WTC11 (cell line): ENCODE measurements at regions not wholly inside any gene's neighbourhood (a gene's known extent, or its start where the extent isn't known, plus 50 kb on each side); places are given as distances from the start of the nearest gene placed in this dataset.

Experiments
- ATAC-seq: fragments of 200-7000 bp; cut with Tn5 transposase; 2 replicates; pipeline ENCODE4 v1.10.0; 2021; ENCODE audit warnings: mild to moderate bottlenecking, moderate library complexity
- CTCF ChIA-PET: fragments of 300-600 bp; sonication (Branson Sonifier 250); formaldehyde crosslinking; loops from one replicate; lab custom pipeline; 2021; ENCODE audit warnings: antibody characterized with exemption; lab: Charles Lee
- POLR2A ChIA-PET: fragments of 350-600 bp; sonication (Branson Sonifier 250); formaldehyde crosslinking; loops from one replicate; lab custom pipeline; 2021; ENCODE audit warnings: antibody characterized with exemption; lab: Charles Lee
- DNase-seq: peaks from one replicate; pipeline ENCODE4 v3.0.0; 2021; ENCODE audit warnings: low spot score
- H3K27ac Mint-ChIP-seq: 2 replicates; pipeline ENCODE4 v1.8.0; 2021; ENCODE audit warnings: mixed read lengths
- H3K27me3 Mint-ChIP-seq: 2 replicates; pipeline ENCODE4 v1.8.0; 2021; ENCODE audit warnings: low read depth, mild to moderate bottlenecking, moderate library complexity, mixed read lengths
- H3K36me3 Mint-ChIP-seq: 2 replicates; pipeline ENCODE4 v1.8.0; 2021; ENCODE audit warnings: mixed read lengths
- H3K4me1 Mint-ChIP-seq: 2 replicates; pipeline ENCODE4 v1.8.0; 2022; ENCODE audit warnings: mixed read lengths
- H3K4me3 Mint-ChIP-seq: 2 replicates; pipeline ENCODE4 v1.8.0; 2021; ENCODE audit warnings: mild to moderate bottlenecking, moderate library complexity, mixed read lengths
- H3K9me3 Mint-ChIP-seq: 2 replicates; pipeline ENCODE4 v1.8.0; 2021; ENCODE audit warnings: mixed read lengths
- ARID4B ChIP-seq: sonication (generic); formaldehyde crosslinking; IDR thresholded peaks from 2 replicates; pipeline ENCODE4 v1.8.0; 2023; ENCODE audit warnings: missing genetic modification reagents, mild to moderate bottlenecking, borderline replicate concordance
- ATF1 ChIP-seq: sonication (generic); formaldehyde crosslinking; IDR thresholded peaks from 2 replicates; pipeline ENCODE4 v1.8.1; 2023; ENCODE audit warnings: mild to moderate bottlenecking, moderate library complexity, missing genetic modification reagents
- CBFB ChIP-seq: sonication (generic); formaldehyde crosslinking; IDR thresholded peaks from 2 replicates; pipeline ENCODE4 v1.8.1; 2022; ENCODE audit warnings: mild to moderate bottlenecking, low read depth, missing genetic modification reagents
- CREB1 ChIP-seq: sonication (generic); formaldehyde crosslinking; IDR thresholded peaks from 2 replicates; pipeline ENCODE4 v1.8.0; 2023; ENCODE audit warnings: mild to moderate bottlenecking, missing genetic modification reagents
- E2F5 ChIP-seq: sonication (generic); formaldehyde crosslinking; IDR thresholded peaks from 2 replicates; pipeline ENCODE4 v1.8.1; 2022; ENCODE audit warnings: mild to moderate bottlenecking, moderate library complexity, missing genetic modification reagents
- FOXK1 ChIP-seq: sonication (generic); formaldehyde crosslinking; IDR thresholded peaks from 2 replicates; pipeline ENCODE4 v1.8.0; 2022; ENCODE audit warnings: mild to moderate bottlenecking, moderate library complexity, missing genetic modification reagents
- HMGXB4 ChIP-seq: sonication (generic); formaldehyde crosslinking; IDR thresholded peaks from 2 replicates; pipeline ENCODE4 v1.8.1; 2023; ENCODE audit warnings: mild to moderate bottlenecking, moderate library complexity, missing genetic modification reagents
- MXD4 ChIP-seq: fragments of 250-450 bp; sonication (Bioruptor Pico); IDR thresholded peaks from 2 replicates; pipeline ENCODE4 v1.8.0; 2021; ENCODE audit warnings: mild to moderate bottlenecking, moderate library complexity, borderline replicate concordance
- MYBL2 ChIP-seq: sonication (generic); formaldehyde crosslinking; IDR thresholded peaks from 2 replicates; pipeline ENCODE4 v1.8.1; 2023; ENCODE audit warnings: mild to moderate bottlenecking, moderate library complexity, missing genetic modification reagents
- NR1H2 ChIP-seq: sonication (generic); formaldehyde crosslinking; IDR thresholded peaks from 2 replicates; pipeline ENCODE4 v1.9.0; 2021; ENCODE audit warnings: mild to moderate bottlenecking, moderate library complexity, missing genetic modification reagents
- SMAD4 ChIP-seq: sonication (generic); formaldehyde crosslinking; IDR thresholded peaks from 2 replicates; pipeline ENCODE4 v1.8.0; 2022; ENCODE audit warnings: mild to moderate bottlenecking, missing genetic modification reagents
- SP1 ChIP-seq: sonication (generic); formaldehyde crosslinking; conservative IDR thresholded peaks from 2 replicates; pipeline ENCODE4 v1.8.1; 2022; ENCODE audit warnings: missing genetic modification reagents
- STAT6 ChIP-seq: sonication (generic); formaldehyde crosslinking; conservative IDR thresholded peaks from 2 replicates; pipeline ENCODE4 v1.8.1; 2023; ENCODE audit warnings: mild to moderate bottlenecking, low read depth, missing genetic modification reagents, moderate library complexity
- TEAD1 ChIP-seq: sonication (generic); formaldehyde crosslinking; IDR thresholded peaks from 2 replicates; pipeline ENCODE4 v1.8.0; 2022; ENCODE audit warnings: mild to moderate bottlenecking, missing genetic modification reagents
- ZNF121 ChIP-seq: sonication (generic); formaldehyde crosslinking; IDR thresholded peaks from 2 replicates; pipeline ENCODE4 v1.8.0; 2023; ENCODE audit warnings: missing genetic modification reagents
- ZNF671 ChIP-seq: fragments of 250-450 bp; sonication (Bioruptor Pico); IDR thresholded peaks from 2 replicates; pipeline ENCODE4 v1.8.0; 2021; ENCODE audit warnings: mild to moderate bottlenecking

GRCh38 chr1:234987415-234988154, 141.1 kb downstream of the TOMM20 start:
- Mint-ChIP-seq H3K9me3 (peaks cover 4% of the 10 kb centered on the region; the same call in 1 of the 2 replicates), H3K27ac (peak overlapping the region; percentile 94), H3K36me3 (no peaks in the 10 kb centered on the region), H3K4me3 (no peak overlapping the region), H3K27me3 (no peaks in the 10 kb centered on the region), H3K4me1 (peaks cover 33% of the 10 kb centered on the region)
- POLR2A ChIA-PET, result interaction anchor here (1.1 kb wide), 1 partner anchor 376 kb away, joined by 3 read pairs; no protein-coding TSS in a partner anchor
- ATAC-seq, result peak; percentile 83
- CTCF ChIA-PET, result interaction anchor here (1.0 to 1.4 kb wide), 3 partner anchors 17 to 106 kb away, joined by 3 to 4 read pairs (median 3); no protein-coding TSS in a partner anchor
- TF ChIP-seq CREB1 (CRISPR knock-in tag), result no peak
- no peak for TF ChIP-seq TEAD1 (CRISPR knock-in tag)
- no peak for TF ChIP-seq SMAD4
- TF ChIP-seq ATF1, result no peak
- no peak for TF ChIP-seq ZNF671 (CRISPR knock-in tag)
- no peak for TF ChIP-seq CBFB (CRISPR knock-in tag)
- TF ChIP-seq NR1H2, result no peak
- no peak for TF ChIP-seq ZNF121 (CRISPR knock-in tag)
- TF ChIP-seq SP1, result no peak
- no peak for TF ChIP-seq ARID4B (CRISPR knock-in tag)
- TF ChIP-seq E2F5 (CRISPR knock-in tag), result no peak
- no peak for TF ChIP-seq MXD4 (CRISPR knock-in tag)
- TF ChIP-seq STAT6 (CRISPR knock-in tag), result no peak
- no peak for TF ChIP-seq HMGXB4 (CRISPR knock-in tag)
- TF ChIP-seq FOXK1 (CRISPR knock-in tag), result no peak
- TF ChIP-seq MYBL2 (CRISPR knock-in tag), result no peak
- DNase-seq, result peak; percentile 53
